HG03108 (cell line): ENCODE measurements at regions not wholly inside any gene's neighbourhood (a gene's known extent, or its start where the extent isn't known, plus 50 kb on each side); places are given as distances from the start of the nearest gene placed in this dataset.
"Not testable (repeated sequence)": the region's sequence is repeated elsewhere in the genome, so short reads cannot be mapped to it uniquely, and the experiment has no call there.

Source experiments
- ATAC-seq: cut with Tn5 transposase; IDR thresholded peaks from one replicate; pipeline ENCODE4 v1.9.1; 2021; ENCODE audit warnings: moderate library complexity; ENCODE audit not compliant: unreplicated experiment

DNA sequence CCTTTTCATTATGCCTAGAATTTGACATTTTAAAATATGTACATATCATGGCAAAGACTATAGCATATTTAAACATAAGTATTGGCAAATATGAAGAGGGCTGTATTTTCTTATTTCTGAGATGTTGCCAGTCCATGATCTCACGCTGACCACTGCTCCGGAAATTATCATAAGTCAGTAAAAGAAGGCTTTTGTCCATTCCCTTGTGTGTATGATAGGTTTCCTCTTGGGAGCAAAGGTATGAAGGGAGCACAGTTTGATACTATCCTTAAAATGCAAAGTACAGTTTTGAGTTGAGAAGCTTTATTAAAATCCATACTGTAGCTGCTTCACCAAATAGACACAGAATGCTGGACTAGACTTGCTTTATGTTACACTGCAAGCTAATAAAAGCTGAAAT lies 52.6 kb upstream of the AGA start:
- ATAC-seq, result no peak

DNA sequence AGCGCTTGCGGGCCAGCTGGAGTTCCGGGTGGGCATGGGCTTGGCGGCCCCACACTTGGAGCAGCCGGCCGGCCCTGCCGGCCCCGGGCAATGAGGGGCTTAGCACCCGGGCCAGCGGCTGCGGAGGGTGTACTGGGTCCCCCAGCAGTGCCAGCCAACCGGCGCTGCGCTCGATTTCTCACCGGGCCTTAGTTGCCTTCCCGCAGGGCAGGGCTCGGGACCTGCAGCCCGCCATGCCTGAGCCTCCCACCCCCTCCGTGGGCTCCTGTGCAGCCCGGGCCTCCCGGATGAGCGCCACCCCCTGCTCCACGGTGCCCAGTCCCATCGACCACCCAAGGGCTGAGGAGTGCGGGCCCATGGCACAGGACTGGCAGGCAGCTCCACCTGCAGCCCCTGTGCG lies 53.4 kb upstream of the AGA start:
- not testable (repeated sequence) for ATAC-seq

DNA sequence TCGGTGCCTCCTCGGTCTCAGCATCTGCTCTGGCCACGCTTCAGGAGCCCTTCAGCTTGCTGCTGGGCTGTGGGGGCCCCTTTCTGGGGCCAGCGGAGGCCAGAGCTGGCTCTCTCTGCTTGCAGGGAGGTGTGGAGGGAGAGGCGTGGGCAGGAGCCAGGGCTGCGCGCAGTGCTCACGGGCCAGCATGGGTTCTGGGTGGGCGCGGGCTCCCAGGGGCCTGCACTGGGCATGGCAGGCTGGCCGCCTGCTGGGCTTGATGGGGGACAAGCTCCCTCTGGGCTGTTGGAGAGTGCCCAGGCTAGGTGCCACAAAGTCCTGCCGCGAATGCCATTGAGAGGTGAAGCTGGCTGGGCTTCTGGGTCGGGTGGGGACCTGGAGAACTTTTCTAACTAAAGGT lies 57.3 kb upstream of the AGA start:
- ATAC-seq, result no peak

DNA sequence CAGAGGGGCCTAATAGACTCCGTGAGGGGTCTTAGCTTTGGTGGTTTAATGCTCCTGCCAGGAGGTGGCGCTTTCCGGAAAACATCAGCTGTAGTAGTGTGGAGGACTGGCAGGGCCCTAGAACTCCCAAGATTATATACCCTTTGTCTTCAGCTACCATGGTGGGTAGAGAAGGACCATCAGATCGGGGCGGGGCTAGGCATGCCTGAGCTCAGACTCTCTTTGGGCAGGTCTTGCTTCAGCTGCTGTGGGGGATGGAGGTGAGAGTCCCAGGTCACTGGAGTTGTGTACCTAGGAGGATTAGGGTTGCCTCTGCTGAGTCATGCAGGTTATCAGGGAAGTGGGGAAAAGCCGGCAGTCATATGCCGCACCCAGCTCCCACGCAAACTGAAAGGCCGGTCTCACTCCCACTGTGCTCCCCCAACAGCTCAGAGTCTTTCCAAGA lies 63.0 kb upstream of the AGA start:
- no peak for ATAC-seq

DNA sequence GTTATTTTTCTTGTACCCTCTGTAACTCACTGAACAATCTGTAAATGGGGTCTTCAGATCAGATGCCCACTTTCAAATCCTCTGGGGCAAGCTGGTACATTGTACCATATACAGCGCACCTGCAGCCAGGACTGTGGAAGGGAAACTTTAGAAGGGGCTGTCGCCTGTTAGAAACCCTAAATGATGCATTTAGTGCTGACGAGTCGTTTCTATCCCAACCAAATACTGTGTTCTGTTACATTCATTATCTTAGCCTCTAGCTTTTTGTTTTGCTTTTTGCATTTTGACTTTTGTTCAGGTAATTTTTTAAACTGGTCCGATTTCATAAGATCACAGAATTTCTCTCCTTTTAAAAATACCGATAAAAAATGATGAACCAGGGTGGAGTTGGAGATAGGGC lies 66.4 kb upstream of the AGA start:
- no peak for ATAC-seq

DNA sequence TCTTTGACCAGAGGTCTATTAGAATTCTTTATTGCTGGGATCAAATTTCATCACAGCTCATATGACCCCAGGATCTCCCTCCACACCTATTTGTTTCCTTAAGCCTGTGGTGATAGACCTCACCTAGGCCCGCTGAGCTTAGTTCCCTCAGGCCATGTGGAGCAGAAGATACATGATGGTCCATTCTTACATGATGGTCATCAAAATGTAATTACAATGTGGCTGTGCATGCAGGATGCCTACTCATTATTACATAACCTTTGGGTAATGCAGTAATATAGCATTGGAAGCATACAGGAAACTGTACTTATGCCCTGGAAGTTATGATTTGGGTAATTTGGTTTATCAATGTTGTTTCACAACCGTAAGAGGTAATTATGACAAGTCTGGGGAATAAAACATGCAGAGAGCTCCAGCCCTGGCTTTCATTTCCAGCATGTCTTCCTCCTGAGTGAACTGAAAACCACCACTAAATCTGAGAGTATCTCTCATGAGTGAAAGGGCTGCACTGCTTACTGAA lies 67.0 kb upstream of the AGA start:
- ATAC-seq, result no peak

DNA sequence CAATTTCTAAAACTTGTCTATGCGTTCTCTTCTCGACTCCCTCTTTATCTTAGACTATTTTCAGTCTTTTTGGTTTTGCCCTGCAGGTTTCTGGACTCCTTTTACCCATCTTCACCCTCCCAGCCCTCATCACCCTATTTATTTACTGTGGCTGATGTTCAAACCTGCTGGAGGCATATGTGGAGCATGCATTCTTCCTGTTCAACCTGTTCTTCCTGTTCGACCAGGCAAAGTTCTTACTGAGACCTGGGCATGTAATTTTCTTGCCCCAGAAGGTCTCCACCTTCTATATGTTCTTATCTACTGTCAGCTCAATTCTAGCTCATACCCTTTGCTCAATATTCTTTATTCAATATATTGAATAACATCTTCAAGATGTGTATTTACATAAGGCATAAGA lies 69.4 kb upstream of the AGA start:
- ATAC-seq, result no peak

DNA sequence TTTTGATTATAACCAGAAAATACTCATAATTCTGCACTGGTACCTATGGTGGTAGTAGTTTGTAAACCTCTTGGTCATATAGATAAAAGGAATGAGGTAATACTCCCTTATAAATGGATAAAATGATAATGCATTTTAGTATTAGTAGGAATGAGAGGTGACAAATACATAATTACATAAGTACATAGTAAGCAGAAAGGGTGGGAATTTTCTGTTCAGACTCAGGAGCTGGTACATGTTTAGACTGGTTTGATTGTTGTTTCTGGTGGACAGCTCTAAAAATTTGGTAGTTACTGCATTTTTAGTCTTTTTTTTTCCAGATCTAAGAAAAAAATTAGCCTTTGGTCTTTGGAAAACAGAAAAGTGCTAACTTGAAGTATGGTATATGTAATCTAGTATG lies 70.4 kb upstream of the AGA start:
- ATAC-seq, result no peak

DNA sequence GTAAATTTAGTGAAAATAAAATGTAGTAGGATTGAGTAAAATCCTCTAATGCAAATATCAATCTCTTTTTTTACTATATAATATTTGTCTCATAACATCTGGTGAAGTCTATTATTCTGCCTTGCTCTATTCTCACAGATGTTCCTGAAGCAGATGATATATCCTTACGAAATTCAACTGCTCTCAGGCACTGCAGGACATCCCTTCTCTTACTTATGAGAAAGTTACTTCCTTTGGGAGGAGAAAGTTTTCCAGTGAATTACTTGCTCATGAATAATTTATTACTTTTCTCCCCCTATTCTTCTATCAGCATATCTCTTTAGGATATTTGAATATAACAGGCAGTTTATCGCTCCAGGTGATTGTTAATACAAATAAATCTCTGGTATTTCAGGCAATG lies 75.6 kb upstream of the AGA start:
- no peak for ATAC-seq

DNA sequence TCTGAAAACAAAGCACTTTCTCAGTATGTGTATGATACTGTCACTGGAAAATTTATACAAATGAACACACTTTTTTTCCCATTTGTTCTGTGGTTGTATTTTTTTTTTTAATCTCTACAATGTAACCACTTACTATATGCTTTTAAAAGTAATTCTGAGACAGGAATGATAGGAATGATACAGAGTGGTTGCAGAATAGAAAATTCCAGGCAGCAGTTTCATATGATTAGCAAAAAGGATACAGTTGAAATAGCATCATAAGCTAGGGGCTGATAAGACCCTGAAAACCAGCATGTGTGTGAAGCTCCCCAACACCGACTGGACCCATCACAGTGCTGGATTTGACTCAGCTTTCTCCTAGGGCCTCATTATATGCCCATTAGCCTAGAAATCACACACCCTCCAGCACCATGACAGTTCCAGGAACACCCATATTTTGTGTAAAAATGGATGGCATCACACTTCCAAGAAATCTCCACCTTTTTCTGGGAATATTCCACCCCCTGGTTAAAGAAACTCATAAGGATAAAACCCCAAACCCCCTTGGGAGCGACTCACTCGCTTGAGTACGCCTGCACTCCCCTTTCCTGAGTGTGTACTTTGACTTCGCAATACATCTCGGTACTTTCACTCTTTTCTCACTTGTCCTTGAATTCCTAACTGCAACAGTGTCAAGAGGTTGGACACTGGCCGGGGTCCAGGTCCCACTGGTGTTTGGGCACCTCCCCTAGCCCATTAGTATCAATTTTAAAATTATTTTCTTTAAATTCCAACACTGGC lies 77.4 kb upstream of the AGA start:
- ATAC-seq, result no peak

DNA sequence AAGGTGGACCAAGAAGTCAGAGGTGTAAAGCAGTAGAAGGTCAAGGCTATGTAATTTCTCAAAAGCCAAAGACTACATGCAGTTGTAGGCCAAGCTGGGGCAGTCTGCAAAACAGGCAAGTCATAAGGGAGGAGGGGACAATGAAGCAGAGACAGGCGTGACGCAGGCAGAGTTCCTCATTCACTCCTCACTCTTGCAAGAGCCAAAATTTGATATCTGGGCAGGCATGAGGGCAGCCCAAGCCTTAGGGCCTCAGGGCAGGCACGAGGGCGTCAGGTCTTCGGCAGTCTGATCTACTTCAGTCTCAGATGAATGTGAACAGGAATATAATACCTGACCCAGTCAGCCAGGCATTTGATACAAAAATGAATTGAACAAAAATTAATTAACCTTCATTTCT lies 86.4 kb upstream of the AGA start:
- ATAC-seq, result no peak

DNA sequence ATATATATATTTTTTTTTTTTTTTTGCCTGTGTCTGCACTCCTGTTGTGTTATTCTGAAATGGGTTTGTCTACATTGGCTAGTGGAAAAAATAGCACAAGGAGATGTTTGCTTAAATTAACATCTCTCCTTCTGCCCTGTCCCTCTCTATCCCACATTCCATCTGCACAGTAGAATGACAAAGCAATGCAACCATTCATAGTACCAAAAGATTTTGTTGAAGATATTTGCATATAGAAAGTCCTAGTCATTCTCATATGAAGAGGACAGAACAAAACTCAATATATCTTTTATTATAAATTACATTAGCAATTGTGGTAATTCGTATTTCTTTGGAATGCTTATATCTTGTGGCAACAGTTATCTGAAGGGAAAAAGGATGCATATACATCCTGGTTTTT lies 88.3 kb upstream of the AGA start:
- ATAC-seq, result no peak

DNA sequence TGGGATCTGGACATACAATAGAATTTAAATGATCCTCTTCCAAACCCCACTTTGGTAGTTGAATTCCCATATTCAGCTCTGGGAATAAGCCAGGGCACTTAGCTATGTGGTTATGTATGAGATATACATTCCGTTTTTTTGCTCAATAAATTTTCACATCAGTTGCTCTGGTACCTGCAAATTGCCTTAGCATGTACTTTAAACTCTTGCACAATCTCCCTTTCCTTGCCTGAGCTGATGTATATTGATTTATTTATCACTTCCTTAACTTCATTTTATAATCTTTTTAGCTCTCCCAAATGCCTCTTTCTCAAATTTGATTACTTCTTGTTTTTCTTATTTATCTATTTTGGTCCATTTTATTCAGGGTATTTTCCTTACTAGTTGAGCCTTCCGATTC lies 90.1 kb upstream of the AGA start:
- no peak for ATAC-seq

DNA sequence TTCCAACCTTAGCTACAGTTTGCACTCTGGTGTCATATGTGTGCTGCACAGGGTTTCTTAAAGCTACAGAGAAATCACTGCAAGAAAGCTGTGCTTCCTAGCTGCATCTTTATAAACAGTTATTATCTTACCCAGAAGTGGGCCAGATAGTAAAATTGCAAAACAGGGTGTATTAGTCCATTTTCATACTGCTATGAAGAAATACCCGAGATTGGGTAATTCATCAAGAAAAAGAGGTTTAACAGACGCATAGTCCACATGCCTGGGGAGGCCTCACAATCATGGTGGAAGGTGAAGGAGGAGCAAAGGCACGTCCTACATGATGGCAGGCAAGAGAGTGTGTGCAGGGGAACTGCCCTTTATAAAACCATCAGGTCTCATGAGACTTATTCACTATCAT lies 92.6 kb upstream of the AGA start:
- ATAC-seq, result not testable (repeated sequence)

DNA sequence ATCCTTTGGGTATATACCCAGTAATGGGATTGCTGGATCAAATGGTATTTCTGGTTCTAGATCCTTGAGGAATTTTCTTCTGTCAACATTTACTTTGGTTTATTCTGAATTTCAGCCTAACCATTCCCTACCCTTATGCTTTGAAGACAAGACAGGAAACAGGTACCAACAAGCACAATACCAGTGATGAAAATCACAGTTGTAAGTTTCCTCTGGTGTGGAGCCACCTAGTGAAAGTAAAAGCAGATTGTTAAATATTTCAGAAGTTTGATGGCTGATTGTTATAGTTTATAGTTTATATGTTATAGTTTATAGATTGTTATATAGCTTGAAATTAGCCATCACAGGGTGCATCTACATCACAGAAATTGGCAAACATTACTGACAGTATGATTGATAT lies 104.5 kb upstream of the AGA start:
- no peak for ATAC-seq

DNA sequence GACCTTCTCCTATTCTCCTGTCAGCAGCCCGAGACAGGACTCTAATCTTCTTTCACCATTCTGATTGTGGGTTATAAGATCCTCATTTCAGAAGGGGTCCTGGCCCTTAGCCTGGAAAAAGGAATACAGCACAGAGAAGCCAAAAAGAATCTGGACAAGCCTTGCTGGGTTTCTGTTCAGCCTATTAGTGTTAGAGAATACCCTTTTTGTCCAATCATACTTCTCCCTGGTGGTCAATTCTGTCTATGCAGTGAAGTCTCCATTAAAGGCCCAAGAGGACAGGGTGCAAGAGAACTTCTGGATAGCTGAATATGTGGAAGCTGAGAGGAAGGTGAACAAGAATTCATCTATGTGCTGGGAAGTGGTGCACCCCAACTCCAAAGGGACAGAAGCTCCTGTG lies 105.7 kb upstream of the AGA start:
- ATAC-seq, result no peak

DNA sequence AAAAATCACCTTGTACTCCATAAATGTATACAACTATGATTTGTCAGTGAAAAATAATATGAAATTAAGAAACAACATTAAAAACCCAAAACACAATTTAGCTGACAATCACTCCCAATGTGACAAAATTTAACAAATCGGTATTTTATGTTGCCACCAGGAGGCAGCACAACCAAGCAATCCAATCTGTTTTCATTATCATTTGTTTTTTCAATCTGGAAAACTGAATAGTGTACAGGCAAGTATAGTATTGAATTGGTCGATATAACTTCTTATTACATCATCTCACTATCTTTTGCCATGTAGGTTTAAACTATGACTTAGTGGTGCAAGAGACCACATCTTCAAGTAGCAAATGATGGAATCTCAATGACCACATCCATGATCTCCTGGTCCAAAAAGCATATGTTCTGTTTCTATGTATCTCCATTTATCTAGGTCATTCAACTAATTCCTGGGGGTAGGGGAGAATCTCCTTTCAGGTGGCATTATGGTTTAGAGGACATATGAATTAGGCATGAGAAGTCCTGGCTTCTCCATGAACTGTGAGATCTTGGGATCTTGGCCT lies 112.9 kb upstream of the AGA start:
- no peak for ATAC-seq

DNA sequence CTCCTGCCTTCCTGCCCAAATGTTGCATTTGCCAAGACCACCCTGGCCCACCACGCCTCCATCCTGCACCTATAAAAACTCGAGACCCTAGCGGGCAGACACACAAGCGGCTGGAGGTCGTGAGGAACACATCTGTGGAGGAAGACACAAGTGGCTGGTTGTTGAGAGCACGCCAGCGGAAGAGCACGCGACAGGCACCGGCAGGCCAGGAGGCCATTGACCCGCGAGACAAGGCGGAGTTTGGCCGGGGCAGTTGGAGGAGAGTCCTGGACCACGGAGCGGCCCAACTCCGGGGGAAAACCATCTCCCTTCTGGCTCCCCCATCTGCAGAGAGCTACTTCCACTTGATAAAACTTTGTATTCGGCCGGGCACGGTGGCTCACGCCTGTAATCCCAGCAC lies 115.2 kb upstream of the AGA start:
- no peak for ATAC-seq

DNA sequence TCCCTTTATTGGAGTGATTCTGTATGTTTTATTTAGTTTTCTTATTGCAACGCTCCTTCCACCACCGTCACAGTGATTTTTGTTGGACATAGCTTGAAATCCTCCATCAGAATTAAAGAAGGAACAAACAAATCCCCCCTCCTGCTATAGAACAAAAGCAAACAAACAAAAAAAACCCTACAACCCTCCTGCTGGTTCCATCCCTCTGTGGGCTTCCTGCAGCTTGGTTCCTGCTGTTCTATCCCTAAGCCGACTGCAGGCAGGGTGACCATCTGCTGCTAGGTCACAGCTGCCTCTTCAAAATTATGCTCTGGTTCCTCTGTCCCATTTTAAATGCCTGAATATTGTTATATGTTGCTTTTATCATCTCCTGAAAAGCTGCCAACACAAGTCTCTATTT lies 116.8 kb upstream of the AGA start:
- ATAC-seq, result no peak

DNA sequence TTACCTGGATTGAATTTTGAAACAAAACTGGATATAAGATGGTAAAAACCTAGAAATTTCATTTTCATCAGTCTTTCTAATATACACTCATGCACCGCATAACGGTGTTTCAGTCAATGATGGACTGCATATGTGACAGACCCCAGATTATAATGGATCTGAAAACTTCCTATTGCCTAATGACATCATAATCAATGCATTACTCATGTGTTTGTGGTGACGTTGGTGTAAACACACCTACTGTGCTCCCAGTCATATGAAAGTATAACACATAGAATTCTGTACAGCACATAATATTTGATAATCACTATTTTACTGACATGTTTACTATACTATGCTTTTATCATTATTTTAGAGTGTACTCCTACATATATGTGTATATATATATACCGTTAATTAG lies 119.9 kb upstream of the AGA start:
- no peak for ATAC-seq

DNA sequence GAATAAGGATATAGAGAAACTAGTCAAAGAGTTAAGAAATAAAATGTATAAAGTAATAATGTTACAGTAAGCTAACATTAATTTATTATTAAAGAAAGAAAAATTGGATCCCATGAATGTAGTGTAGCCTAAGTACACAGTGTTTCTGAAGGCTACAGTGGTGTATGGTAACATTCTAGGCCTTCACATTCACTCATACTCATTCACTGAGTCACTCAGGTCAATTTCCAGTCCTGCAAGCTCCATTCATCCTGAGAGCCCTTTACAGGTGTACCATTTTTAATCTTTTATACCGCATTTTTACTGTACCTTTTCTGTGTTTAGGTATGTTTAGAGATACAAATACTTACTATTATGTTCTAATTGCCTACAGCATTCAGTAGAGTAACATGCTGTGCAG lies 120.6 kb upstream of the AGA start:
- no peak for ATAC-seq

DNA sequence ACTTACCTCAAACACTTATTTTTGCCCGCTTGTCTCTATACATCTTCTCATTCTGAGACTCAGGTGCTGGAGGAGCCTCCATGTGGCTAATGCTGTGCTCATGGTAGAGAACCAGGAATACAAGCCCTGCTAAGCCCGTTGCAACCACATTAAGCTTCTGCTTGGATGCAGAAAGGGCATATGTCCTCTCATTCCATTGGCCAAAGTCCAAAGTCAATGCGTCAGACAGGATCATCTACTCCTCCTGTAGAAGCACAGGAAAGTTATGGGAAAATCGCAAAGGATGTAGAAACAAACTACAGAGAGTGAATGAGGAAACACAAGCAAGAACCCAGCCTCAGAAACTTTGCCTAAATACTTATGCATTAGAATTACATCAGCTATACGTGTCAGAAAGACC lies 124.5 kb upstream of the AGA start:
- no peak for ATAC-seq

DNA sequence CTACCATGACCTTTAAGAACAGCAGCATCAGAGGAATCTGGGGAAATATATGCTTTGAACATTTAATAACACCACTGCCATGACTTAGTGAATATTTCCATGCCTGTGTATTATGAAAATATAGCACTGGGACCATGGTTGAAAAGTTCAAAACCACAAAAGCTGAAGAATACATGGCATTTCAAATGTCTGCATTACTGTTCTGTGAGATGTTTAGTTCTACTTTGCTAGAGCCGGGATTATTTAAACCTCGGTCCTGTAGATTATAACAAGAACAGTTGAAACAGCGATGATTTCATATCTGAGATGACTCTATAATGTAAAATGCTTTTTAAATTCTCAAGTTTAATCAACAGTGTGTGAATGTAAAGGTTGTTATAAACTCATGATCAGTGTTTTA lies 126.7 kb upstream of the AGA start:
- no peak for ATAC-seq
